HG03521 (cell line): ENCODE measurements at regions not wholly inside any gene's neighbourhood (a gene's known extent, or its start where the extent isn't known, plus 50 kb on each side); places are given as distances from the start of the nearest gene placed in this dataset.

Experiments
- ATAC-seq: cut with Tn5 transposase; IDR thresholded peaks from one replicate; pipeline ENCODE4 v1.9.1; 2021; ENCODE audit warnings: mild to moderate bottlenecking, moderate library complexity; ENCODE audit not compliant: unreplicated experiment

- ATAC-seq: no peak
Measured at GRCh38 chr2:8529706-8530277, 152.1 kb upstream of the ID2 start.

GRCh38 chr2:8531481-8531880 is 150.4 kb upstream of the ID2 start:
- ATAC-seq: no peak

- ATAC-seq: no peak
Measured at GRCh38 chr2:8532438-8532837, 149.4 kb upstream of the ID2 start.

GRCh38 chr2:8533923-8534322 is 147.9 kb upstream of the ID2 start:
- no peak for ATAC-seq

GRCh38 chr2:8534386-8534728 is 147.5 kb upstream of the ID2 start:
- ATAC-seq: no peak

- ATAC-seq: no peak
Measured at GRCh38 chr2:8534729-8535468, 147.0 kb upstream of the ID2 start.

GRCh38 chr2:8535469-8535795 is 146.4 kb upstream of the ID2 start:
- no peak for ATAC-seq

- ATAC-seq: no peak
Measured at GRCh38 chr2:8535821-8536685, 145.8 kb upstream of the ID2 start.

- ATAC-seq: no peak
Measured at GRCh38 chr2:8536686-8537561, 144.9 kb upstream of the ID2 start.

GRCh38 chr2:8537562-8538155 is 144.2 kb upstream of the ID2 start:
- ATAC-seq: no peak

- no peak for ATAC-seq
Measured at GRCh38 chr2:8538531-8538930, 143.3 kb upstream of the ID2 start.

- ATAC-seq: no peak
Measured at GRCh38 chr2:8538931-8539621, 142.8 kb upstream of the ID2 start.

- ATAC-seq: no peak
Measured at GRCh38 chr2:8539743-8540551, 141.9 kb upstream of the ID2 start.

- no peak for ATAC-seq
Measured at GRCh38 chr2:8540552-8541055, 141.3 kb upstream of the ID2 start.

GRCh38 chr2:8541223-8541622 is 140.6 kb upstream of the ID2 start:
- ATAC-seq: no peak

- no peak for ATAC-seq
Measured at GRCh38 chr2:8541636-8542035, 140.2 kb upstream of the ID2 start.

- no peak for ATAC-seq
Measured at GRCh38 chr2:8542381-8543059, 139.3 kb upstream of the ID2 start.

GRCh38 chr2:8543060-8543382 is 138.8 kb upstream of the ID2 start:
- peak; percentile 13 for ATAC-seq
